NOMO-1 treated with DMSO at 0.1 percent for 48 hours (cell line): ENCODE measurements at regions not wholly inside any gene's neighbourhood (a gene's known extent, or its start where the extent isn't known, plus 50 kb on each side); places are given as distances from the start of the nearest gene placed in this dataset.
"Not testable (repeated sequence)": the region's sequence is repeated elsewhere in the genome, so short reads cannot be mapped to it uniquely, and the experiment has no call there.

Experiments
- DNase-seq: peaks from one replicate; lab custom pipeline; 2025; ENCODE audit not compliant: unreplicated experiment; lab: John Stamatoyannopoulos, UW

- DNase-seq, result no peak
These were observed 238.5 kb downstream of the RBM19 start for GRCh38 chr12:113727651-113728061.

- no peak for DNase-seq
These were observed 239.8 kb downstream of the RBM19 start for GRCh38 chr12:113726254-113726819.

- no peak for DNase-seq
These were observed 240.6 kb downstream of the RBM19 start for GRCh38 chr12:113725557-113725876.

- no peak for DNase-seq
These were observed 241.2 kb downstream of the RBM19 start for GRCh38 chr12:113724794-113725556.

GRCh38 chr12:113723631-113724030 lies 242.5 kb downstream of the RBM19 start:
- no peak for DNase-seq

GRCh38 chr12:113722747-113723146 lies 243.4 kb downstream of the RBM19 start:
- DNase-seq, result no peak

- DNase-seq, result no peak
These were observed 245.5 kb downstream of the RBM19 start for GRCh38 chr12:113720629-113721028.

GRCh38 chr12:113719911-113720591 lies 246.1 kb downstream of the RBM19 start:
- DNase-seq, result no peak

- no peak for DNase-seq
These were observed 241.5 kb upstream of the LHX5 start for GRCh38 chr12:113713156-113713555.

GRCh38 chr12:113712481-113712880 lies 240.8 kb upstream of the LHX5 start:
- DNase-seq, result no peak

GRCh38 chr12:113710216-113710615 lies 238.5 kb upstream of the LHX5 start:
- DNase-seq, result no peak

- no peak for DNase-seq
These were observed 237.8 kb upstream of the LHX5 start for GRCh38 chr12:113709456-113709855.

GRCh38 chr12:113702836-113703235 lies 231.2 kb upstream of the LHX5 start:
- no peak for DNase-seq

GRCh38 chr12:113702276-113702675 lies 230.6 kb upstream of the LHX5 start:
- no peak for DNase-seq

- no peak for DNase-seq
These were observed 229.3 kb upstream of the LHX5 start for GRCh38 chr12:113700943-113701342.

- DNase-seq, result not testable (repeated sequence)
These were observed 228.3 kb upstream of the LHX5 start for GRCh38 chr12:113699984-113700383.

- no peak for DNase-seq
These were observed 226.8 kb upstream of the LHX5 start for GRCh38 chr12:113698510-113698858.

- no peak for DNase-seq
These were observed 226.2 kb upstream of the LHX5 start for GRCh38 chr12:113697651-113698509.

- DNase-seq, result no peak
These were observed 225.4 kb upstream of the LHX5 start for GRCh38 chr12:113697104-113697503.

- no peak for DNase-seq
These were observed 222.0 kb upstream of the LHX5 start for GRCh38 chr12:113693693-113694092.

- DNase-seq, result no peak
These were observed 217.5 kb upstream of the LHX5 start for GRCh38 chr12:113689047-113689610.
